ENCODE measurements at regions not wholly inside any gene's neighbourhood (a gene's known extent, or its start where the extent isn't known, plus 50 kb on each side); places are given as distances from the start of the nearest gene placed in this dataset.
A peak's percentile ranks its signal among the peaks of the same experiment; 100 is the strongest.

GRCh38 chr12:81963026-81963425 is 203.9 kb upstream of the PPFIA2 start:
- DNase-seq (ENCODE audit: low read depth in 2 of 3, low spot score in 2 of 3), result no peak

GRCh38 chr12:81962126-81962856 is 203.1 kb upstream of the PPFIA2 start:
- no peak for DNase-seq (ENCODE audit: low read depth in 2 of 3, low spot score in 2 of 3)

GRCh38 chr12:81958406-81958805 is 199.3 kb upstream of the PPFIA2 start:
- no peak for DNase-seq (ENCODE audit: low read depth in 2 of 3, low spot score in 2 of 3)

- no peak for DNase-seq (ENCODE audit: low read depth in 2 of 3, low spot score in 2 of 3)
Measured at GRCh38 chr12:81957631-81958030, 198.5 kb upstream of the PPFIA2 start.

GRCh38 chr12:81956468-81956860 is 197.3 kb upstream of the PPFIA2 start:
- DNase-seq (ENCODE audit: low read depth in 2 of 3, low spot score in 2 of 3), result no peak

DNA sequence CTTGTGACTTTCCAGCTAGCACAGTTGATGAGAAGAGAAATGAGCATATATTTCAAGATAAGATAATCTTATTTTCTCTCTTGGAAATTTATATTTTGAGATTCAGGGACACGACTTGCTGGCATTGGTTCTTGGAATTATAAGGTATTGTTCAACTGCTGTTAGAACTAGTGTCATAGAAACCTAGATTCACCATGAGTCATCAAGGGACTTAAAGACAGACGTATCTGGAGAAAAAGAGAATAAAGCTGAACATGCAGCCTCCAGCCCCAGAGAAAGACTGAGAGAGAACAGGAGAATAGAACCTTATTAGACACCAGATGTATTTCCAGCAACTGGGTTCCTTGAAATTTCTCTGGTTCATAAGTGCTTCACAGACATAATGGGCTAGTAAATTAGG is 194.4 kb upstream of the PPFIA2 start:
- DNase-seq (ENCODE audit: low read depth in 2 of 3, low spot score in 2 of 3), result no peak

GRCh38 chr12:81950871-81951270 is 191.7 kb upstream of the PPFIA2 start:
- DNase-seq (ENCODE audit: low read depth in 2 of 3, low spot score in 2 of 3), result no peak

- DNase-seq (ENCODE audit: low read depth in 2 of 3, low spot score in 2 of 3), result peak in 2 of 3 donors; percentile 14 to 67
Measured at GRCh38 chr12:81949841-81950308, 190.7 kb upstream of the PPFIA2 start.

- peak in 1 of 3 donors; percentile 9 for DNase-seq (ENCODE audit: low read depth in 2 of 3, low spot score in 2 of 3)
Measured at GRCh38 chr12:81949416-81949815, 190.3 kb upstream of the PPFIA2 start.

- DNase-seq (ENCODE audit: low read depth in 2 of 3, low spot score in 2 of 3), result no peak
Measured at GRCh38 chr12:81944886-81945285, 185.7 kb upstream of the PPFIA2 start.

DNA sequence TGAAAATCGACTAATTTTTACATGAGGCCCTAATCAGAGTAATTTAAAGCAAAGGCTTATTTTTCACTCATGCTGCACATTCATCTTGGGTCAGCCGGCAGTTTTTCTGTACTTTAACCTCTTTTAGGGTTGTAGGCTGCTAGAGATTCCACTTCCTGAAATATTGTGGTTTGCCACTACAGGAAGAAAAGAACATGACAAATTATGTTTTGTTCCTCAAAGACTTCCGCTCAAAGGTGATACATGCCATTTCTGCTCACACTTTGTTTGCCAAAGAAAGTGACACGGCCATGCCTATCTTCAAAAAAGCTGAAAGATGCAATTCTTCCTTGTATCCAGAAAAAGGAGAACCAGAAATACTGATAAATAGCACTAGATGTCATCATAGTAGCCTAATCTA is 183.4 kb upstream of the PPFIA2 start:
- DNase-seq (ENCODE audit: low read depth in 2 of 3, low spot score in 2 of 3), result peak; percentile 0 to 71 (median 56)

DNA sequence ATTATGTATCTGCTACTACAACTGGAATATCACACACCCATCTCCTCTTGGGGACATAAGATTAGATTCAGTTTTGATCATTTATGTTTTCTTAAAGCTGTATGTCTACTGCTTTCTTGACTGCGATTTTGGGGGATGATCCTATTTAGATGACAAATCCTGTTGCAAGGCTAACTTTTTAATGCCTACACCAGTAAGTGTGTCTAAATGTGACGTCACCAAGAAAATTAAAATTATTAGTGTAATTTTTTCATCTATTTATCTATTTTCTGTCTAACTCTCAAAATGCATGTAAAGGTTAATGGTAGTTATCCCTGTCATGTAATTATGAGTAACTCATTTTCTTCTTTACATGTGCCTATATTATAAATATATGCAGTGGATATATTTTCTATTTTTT is 170.9 kb upstream of the PPFIA2 start:
- no peak for DNase-seq (ENCODE audit: low read depth in 2 of 3, low spot score in 2 of 3)

- DNase-seq (ENCODE audit: low read depth in 2 of 3, low spot score in 2 of 3), result peak in 2 of 3 donors; percentile 12 to 30
Measured at GRCh38 chr12:81896771-81897170, 137.6 kb upstream of the PPFIA2 start.

DNA sequence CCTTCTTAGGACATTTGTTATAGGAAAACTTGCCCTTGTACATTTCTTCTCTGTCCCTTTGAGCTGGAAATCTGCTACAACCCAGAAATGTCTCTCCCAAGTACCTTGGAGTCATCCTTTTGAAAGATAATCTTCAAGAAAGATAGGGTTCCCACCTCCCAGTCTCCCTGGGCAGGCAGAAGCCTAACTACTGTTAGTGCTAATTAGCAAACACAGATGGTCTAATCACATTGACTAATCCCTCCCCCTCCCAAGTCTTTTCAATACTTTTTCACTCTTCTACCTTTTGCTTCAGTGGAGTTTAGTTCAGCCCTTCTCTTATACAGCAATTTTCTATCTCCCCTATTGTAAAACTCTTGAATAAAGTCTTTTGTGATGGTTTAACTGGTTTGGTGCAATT is 129.8 kb upstream of the PPFIA2 start:
- DNase-seq (ENCODE audit: low read depth in 2 of 3, low spot score in 2 of 3), result no peak

DNA sequence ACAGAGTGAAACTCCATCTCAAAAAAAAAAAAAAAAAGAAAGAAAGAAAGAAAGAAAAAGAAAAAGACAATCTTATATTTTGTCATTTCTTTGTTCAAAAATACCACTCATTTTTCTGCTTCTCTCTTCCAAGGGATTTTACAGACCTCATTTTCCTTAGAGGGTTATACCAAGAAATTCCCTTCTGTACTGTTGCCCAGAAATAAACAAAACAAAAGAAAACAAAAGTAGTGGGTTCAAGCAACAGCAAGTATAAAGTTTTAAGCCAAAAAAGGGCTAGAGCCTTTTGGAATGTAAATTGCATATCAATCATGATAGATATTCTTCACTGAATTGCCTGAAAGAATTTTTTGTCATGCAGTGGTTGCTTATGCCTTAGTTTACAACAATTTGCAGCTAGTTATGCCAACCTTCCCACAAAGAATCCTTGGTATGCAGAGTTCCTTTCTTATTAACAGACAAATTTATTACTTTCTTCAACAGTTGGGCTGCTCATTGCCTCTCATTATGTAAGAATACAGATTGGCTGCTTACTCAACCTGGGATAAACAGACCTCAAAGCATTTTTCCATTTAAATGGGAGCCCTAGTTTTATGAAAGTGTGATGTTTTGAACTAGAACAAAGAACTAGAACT is 129.1 kb upstream of the PPFIA2 start:
- no peak for DNase-seq (ENCODE audit: low read depth in 2 of 3, low spot score in 2 of 3)

GRCh38 chr12:81874586-81874985 is 115.4 kb upstream of the PPFIA2 start:
- peak in 2 of 3 donors; percentile 6 to 45 for DNase-seq (ENCODE audit: low read depth in 2 of 3, low spot score in 2 of 3)

DNA sequence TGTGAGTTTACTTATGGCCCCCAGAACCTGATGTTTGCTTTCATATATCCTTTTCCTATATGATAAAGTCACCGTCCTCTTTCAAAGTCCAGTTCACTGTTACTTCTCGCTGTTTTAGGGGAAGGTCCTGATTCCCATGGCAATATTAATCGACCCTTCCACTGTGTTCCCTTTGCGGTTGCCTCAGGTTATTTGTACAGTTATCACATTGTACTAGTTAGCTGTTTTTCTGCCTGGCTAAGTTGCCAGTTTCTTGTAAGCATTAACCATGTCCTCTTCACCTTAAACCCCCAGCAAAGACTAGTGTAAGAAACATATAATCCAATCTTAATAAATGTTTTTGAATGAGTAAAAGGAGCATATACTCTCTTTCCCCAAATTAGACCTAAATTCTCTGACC is 115.0 kb upstream of the PPFIA2 start:
- DNase-seq (ENCODE audit: low read depth in 2 of 3, low spot score in 2 of 3), result no peak

- no peak for DNase-seq (ENCODE audit: low read depth in 2 of 3, low spot score in 2 of 3)
Measured at GRCh38 chr12:81872400-81872799, 113.2 kb upstream of the PPFIA2 start.

DNA sequence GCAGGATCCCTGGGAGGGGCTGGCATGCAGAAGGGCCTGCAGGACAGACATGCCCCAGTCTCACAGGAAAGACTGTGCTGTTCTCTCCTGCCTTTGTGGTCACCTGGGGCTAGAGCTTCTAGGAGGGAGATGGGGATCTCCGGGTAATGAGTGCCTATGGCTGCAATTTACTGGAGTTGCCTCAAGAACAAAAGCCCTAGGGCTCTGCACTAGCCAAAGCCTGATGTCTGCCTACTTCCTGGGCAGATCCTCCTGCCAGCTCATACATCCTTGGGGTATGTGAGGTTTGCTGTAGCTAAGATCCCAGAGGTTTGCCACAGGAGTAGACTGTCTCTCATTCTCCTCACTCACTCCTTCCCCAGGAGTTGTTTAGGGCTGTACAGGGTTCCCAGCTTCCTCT is 106.9 kb upstream of the PPFIA2 start:
- no peak for DNase-seq (ENCODE audit: low read depth in 2 of 3, low spot score in 2 of 3)

GRCh38 chr12:81863406-81863805 is 104.3 kb upstream of the PPFIA2 start:
- no peak for DNase-seq (ENCODE audit: low read depth in 2 of 3, low spot score in 2 of 3)

- peak in 2 of 3 donors; percentile 5 to 56 for DNase-seq (ENCODE audit: low read depth in 2 of 3, low spot score in 2 of 3)
Measured at GRCh38 chr12:81859521-81859920, 100.4 kb upstream of the PPFIA2 start.

GRCh38 chr12:81843599-81843998 is 84.4 kb upstream of the PPFIA2 start:
- no peak for DNase-seq (ENCODE audit: low read depth in 2 of 3, low spot score in 2 of 3)
